ENCODE measurements at regions not wholly inside any gene's neighbourhood (a gene's known extent, or its start where the extent isn't known, plus 50 kb on each side); places are given as distances from the start of the nearest gene placed in this dataset.
A peak's percentile ranks its signal among the peaks of the same experiment; 100 is the strongest.

DNA sequence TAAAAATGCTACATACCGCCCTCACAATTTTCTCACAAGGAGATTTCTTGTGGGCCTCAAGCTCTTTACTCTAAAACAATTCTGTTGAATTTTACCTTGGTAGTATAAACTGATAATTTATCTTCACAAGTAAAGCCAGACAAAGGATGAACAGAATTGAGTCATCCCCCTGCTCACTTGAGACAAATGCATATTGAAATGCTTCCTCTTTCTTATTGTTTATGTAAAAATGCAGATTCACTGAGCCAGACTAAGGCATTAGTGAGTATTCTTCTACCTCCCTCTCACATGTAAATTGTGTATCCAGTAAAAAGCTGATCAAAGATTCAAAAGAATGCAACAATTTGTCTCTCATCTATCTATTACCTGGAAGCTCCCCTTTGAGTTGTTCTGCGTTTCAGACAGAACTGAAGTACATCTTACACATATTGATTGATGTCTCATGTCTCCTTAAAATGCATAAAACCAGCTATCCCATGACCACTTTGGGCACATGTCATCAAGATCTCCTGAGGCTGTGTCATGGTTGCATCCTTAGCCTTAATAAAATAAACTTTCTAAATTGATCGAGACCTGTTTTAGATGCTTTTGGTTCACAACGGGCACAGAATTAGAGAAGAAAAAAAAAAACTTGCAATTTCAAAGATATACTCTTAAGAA lies 743.1 kb upstream of the B3GALT2 start:
- H3K4me1 ChIP-seq (ENCODE audit: insufficient read depth, poor library complexity, severe bottlenecking) = no peaks in the 10 kb centered on the region
- ATAC-seq (ENCODE audit: low read depth) (no peak), DNase-seq (ENCODE audit: low spot score) (no peak)
- no peaks in the 10 kb centered on the region for H3K36me3 ChIP-seq (ENCODE audit: low read depth)
- no peaks in the 10 kb centered on the region for H3K9me3 ChIP-seq (ENCODE audit: severe bottlenecking)
- no peaks in the 10 kb centered on the region for H3K27me3 ChIP-seq (ENCODE audit: insufficient read depth, poor library complexity, severe bottlenecking)
- TF ChIP-seq, protein P1, sequence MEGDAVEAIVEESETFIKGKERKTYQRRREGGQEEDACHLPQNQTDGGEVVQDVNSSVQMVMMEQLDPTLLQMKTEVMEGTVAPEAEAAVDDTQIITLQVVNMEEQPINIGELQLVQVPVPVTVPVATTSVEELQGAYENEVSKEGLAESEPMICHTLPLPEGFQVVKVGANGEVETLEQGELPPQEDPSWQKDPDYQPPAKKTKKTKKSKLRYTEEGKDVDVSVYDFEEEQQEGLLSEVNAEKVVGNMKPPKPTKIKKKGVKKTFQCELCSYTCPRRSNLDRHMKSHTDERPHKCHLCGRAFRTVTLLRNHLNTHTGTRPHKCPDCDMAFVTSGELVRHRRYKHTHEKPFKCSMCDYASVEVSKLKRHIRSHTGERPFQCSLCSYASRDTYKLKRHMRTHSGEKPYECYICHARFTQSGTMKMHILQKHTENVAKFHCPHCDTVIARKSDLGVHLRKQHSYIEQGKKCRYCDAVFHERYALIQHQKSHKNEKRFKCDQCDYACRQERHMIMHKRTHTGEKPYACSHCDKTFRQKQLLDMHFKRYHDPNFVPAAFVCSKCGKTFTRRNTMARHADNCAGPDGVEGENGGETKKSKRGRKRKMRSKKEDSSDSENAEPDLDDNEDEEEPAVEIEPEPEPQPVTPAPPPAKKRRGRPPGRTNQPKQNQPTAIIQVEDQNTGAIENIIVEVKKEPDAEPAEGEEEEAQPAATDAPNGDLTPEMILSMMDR (IDR thresholded peaks at IDR 0.05; ENCODE audit: poor library complexity, severe bottlenecking) = no peak
- no peak overlapping the region for H3K4me3 ChIP-seq (ENCODE audit: severe bottlenecking)
- H3K27ac ChIP-seq (ENCODE audit: poor library complexity, severe bottlenecking) = no peak overlapping the region

DNA sequence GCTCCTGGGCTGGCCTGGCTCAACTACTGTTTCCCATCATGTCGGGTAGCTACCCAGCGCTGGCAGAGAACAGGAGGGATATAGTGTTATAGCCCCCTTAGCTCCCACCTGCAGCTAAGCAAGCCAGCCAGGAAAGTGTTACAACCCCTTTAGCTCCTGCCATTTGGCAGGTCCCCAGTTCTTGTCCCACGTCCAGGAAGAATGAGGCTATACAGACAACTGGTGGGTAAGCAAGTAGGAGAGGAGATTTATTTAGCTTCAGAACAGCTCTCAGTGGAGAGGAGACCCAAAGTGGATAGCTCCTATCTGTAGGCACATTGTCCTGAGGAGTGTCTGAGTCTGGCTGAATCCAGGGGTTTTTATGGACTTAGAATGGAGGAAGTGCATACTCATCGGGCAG lies 741.1 kb upstream of the B3GALT2 start:
- Histone ChIP-seq H3K9me3 (ENCODE audit: severe bottlenecking) (no peaks in the 10 kb centered on the region), H3K4me3 (ENCODE audit: severe bottlenecking) (no peak overlapping the region), H3K36me3 (ENCODE audit: low read depth) (no peaks in the 10 kb centered on the region), H3K27ac (ENCODE audit: poor library complexity, severe bottlenecking) (no peak overlapping the region), H3K4me1 (ENCODE audit: insufficient read depth, poor library complexity, severe bottlenecking) (no peaks in the 10 kb centered on the region), H3K27me3 (ENCODE audit: insufficient read depth, poor library complexity, severe bottlenecking) (no peaks in the 10 kb centered on the region)
- no peak for ATAC-seq (ENCODE audit: low read depth)
- no peak for DNase-seq (ENCODE audit: low spot score)
- TF ChIP-seq, protein P1 (IDR thresholded peaks at IDR 0.05; ENCODE audit: poor library complexity, severe bottlenecking) = no peak

DNA sequence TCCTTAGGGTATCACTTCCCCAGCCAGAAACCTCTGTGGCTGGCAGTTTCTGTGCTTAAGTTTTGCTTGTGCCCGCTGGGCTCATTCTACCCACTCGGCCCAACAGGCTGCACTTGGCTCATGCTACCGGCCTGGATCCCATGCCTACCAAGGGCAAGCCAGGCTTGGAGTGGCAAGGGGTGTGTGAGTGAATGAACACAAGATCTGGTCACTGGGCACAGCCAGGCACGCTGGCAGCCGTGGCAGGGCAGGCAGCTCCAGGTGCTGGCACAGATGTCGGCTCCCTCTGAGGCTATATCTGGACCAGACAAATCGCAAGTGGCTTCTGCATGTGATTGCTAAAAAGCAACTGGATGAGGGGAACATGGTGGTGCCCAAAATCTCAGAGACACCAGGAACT lies 740.5 kb upstream of the B3GALT2 start:
- H3K4me1 ChIP-seq (ENCODE audit: insufficient read depth, poor library complexity, severe bottlenecking) = no peaks in the 10 kb centered on the region
- H3K4me3 ChIP-seq (ENCODE audit: severe bottlenecking) = no peak overlapping the region
- TF ChIP-seq, protein P1 (IDR thresholded peaks at IDR 0.05; ENCODE audit: poor library complexity, severe bottlenecking) = no peak
- no peaks in the 10 kb centered on the region for H3K36me3 ChIP-seq (ENCODE audit: low read depth)
- H3K27me3 ChIP-seq (ENCODE audit: insufficient read depth, poor library complexity, severe bottlenecking) = no peaks in the 10 kb centered on the region
- ATAC-seq (ENCODE audit: low read depth) = no peak
- no peak overlapping the region for H3K27ac ChIP-seq (ENCODE audit: poor library complexity, severe bottlenecking)
- no peak for DNase-seq (ENCODE audit: low spot score)
- no peaks in the 10 kb centered on the region for H3K9me3 ChIP-seq (ENCODE audit: severe bottlenecking)

DNA sequence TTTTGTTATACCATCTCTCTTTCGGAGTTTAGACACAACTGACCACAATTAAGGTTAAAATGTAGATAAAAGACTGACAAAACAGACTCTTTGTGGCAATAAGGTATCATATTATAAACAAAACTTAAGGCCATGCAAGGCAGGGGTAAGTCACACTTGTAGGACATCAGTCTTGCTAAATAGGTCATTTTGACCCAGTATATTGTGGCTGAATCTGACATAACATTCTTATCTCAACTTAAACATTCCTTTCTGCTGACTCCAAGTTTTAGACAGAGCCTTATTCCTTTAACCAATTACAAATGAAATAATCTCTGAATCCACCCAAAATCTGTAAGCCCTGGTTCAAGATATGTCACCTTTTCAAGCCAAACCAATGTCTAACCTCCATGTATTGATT lies 733.4 kb upstream of the B3GALT2 start:
- Histone ChIP-seq H3K27ac (ENCODE audit: poor library complexity, severe bottlenecking) (no peak overlapping the region), H3K4me3 (ENCODE audit: severe bottlenecking) (no peak overlapping the region), H3K36me3 (ENCODE audit: low read depth) (no peaks in the 10 kb centered on the region), H3K9me3 (ENCODE audit: severe bottlenecking) (no peaks in the 10 kb centered on the region), H3K4me1 (ENCODE audit: insufficient read depth, poor library complexity, severe bottlenecking) (no peaks in the 10 kb centered on the region), H3K27me3 (ENCODE audit: insufficient read depth, poor library complexity, severe bottlenecking) (no peaks in the 10 kb centered on the region)
- no peak for DNase-seq (ENCODE audit: low spot score)
- TF ChIP-seq, protein P1 (IDR thresholded peaks at IDR 0.05; ENCODE audit: poor library complexity, severe bottlenecking) = no peak
- ATAC-seq (ENCODE audit: low read depth) = 0 out of 3 replicates have a peak, but pooled peaks have one; percentile 31

DNA sequence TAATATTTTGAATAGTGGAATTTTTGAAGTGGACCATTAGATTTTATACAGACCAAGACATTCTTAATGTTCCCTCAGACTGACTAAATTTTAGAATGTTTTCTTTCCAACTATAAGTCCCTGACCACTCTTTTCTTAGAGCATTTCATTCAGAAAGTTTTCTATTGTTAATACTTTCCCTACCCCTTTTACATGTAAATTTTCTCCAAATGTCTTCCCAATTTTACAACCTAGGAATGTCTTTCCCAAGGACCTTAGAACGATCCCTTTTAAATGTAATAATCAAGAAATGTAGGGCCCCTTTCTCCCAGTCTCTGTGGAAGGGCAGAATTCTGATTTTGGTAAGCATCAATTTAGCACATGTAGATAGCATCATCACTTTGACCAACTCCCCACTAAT lies 730.0 kb upstream of the B3GALT2 start:
- Histone ChIP-seq H3K9me3 (ENCODE audit: severe bottlenecking) (no peaks in the 10 kb centered on the region), H3K4me1 (ENCODE audit: insufficient read depth, poor library complexity, severe bottlenecking) (no peaks in the 10 kb centered on the region), H3K4me3 (ENCODE audit: severe bottlenecking) (no peak overlapping the region), H3K27me3 (ENCODE audit: insufficient read depth, poor library complexity, severe bottlenecking) (no peaks in the 10 kb centered on the region), H3K36me3 (ENCODE audit: low read depth) (no peaks in the 10 kb centered on the region), H3K27ac (ENCODE audit: poor library complexity, severe bottlenecking) (no peak overlapping the region)
- TF ChIP-seq, protein P1 (IDR thresholded peaks at IDR 0.05; ENCODE audit: poor library complexity, severe bottlenecking) = no peak
- no peak for ATAC-seq (ENCODE audit: low read depth)
- DNase-seq (ENCODE audit: low spot score) = no peak

All from RWPE2 (cell line).